Inferior parietal cortex (tissue), 1 donor: ENCODE measurements at regions not wholly inside any gene's neighbourhood (a gene's known extent, or its start where the extent isn't known, plus 50 kb on each side); places are given as distances from the start of the nearest gene placed in this dataset.
"Not testable (repeated sequence)": the region's sequence is repeated elsewhere in the genome, so short reads cannot be mapped to it uniquely, and the experiment has no call there.

ENCODE experiments used
- DNase-seq: peaks from one replicate; pipeline ENCODE4 v3.0.0-alpha.2; 2016; ENCODE audit errors: extremely low spot score

DNA sequence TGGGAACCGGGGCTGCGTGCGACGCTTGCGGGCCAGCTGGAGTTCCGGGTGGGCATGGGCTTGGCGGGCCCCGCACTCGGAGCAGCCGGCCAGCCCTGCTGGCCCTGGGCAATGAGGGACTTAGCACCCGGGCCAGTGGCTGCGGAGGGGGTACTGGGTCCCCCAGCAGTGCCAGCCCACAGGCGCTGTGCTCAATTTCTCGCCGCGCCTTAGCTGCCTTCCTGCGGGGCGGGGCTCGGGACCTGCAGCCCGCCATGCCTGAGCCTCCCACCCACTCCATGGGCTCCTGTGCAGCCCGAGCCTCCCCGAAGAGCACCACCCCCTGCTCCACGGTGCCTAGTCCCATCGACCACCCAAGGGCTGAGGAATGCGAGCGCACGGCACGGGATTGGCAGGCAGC, 63.8 kb downstream of the PLXNA1 start:
- DNase-seq = not testable (repeated sequence)

DNA sequence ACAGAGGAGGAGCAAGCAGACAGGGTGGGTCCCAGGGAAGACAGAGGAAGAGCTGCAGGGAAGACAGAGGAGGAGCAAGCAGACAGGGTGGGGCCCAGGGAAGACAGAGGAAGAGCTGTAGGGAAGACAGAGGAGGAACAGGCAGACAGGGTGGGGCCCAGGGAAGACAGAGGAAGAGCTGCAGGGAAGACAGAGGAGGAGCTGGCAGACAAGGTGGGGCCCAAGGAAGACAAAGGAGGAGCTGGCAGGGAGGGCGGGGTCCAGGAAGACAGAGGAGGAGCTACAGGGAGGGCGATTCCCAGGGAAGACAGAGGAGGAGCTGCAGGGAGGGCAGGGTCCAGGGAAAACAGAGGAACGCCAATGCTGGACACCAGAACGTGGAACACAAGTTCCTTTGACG, 66.5 kb downstream of the PLXNA1 start:
- no peak for DNase-seq

DNA sequence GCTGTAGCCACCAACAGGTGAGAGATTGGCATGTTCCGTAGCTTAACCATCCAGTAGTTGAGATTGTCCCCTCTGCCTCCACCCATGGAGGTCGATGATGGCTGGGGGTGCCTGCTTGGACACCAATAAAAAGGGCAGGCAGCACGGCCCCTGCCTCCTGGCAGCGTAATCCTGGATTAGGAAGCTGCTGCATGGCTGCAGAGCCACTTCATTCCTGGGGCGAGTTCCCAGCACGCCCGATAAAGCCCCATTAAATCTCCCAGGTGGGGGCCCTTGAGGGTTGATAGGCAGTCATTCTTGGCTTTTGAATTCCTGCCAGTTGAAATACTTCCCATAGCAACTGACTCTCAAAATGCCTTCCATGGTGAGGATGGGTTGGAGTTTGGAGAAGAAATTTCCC, 67.8 kb downstream of the PLXNA1 start:
- no peak for DNase-seq

DNA sequence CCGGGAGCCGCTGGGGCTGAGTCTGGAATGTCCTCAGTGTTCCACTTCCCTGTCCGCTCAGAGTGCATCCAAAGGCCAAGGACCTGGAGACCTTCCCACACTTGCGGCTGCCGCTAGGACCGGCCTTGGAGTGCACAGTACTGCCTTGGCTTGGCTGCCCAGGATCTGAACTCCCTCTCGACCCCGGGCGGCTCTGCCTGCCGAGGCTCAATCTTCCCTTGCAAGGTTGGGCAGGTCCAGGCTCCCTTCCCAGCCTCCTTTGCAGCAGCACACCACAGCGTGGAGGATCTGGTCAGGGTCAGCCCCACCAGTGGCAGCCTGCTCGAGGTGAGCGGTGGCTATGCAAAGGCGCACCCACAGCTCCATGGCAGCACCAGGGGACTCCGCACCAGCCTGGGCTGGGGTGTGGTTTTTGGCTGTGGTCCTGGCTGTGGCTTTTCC, 69.2 kb downstream of the PLXNA1 start:
- no peak for DNase-seq

DNA sequence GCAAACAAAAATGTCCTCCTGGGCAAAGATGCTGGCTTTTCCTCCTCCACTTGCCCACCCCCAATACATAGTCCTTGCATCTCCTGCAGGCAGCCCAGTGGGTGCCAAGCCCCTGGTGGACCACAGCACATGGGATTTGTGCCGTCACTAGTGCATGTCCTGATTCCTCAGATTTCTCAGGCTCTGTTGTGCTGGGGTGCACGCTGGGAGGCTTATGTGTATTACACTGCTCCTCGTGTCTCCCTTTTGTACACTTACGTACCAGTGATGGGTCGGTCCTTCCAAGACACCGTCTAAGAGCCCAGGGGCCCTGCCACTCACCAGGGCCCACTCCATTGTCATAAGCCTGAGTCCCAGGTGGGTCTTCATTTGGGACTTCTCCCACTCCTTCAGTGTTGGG, 70.1 kb downstream of the PLXNA1 start:
- no peak for DNase-seq

DNA sequence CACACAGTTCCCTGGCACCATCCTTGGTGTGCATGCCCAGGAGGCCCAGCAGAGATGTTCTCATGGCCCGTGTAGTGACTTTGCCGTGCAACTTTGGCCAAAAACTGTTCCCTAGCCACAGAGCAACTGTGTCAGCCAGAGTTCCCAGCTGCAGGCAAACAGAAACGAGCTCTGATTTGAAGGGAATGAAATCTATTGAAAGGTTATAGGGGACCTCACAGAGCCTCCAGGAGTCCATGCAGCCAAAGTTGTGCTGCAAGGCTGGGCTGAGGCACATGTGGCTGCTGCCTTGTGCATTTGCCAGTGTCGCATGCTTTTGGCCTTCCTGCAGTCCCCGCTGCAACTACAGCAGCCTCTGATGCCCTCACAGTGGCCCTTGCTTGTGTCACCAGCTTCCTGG, 70.5 kb downstream of the PLXNA1 start:
- no peak for DNase-seq

DNA sequence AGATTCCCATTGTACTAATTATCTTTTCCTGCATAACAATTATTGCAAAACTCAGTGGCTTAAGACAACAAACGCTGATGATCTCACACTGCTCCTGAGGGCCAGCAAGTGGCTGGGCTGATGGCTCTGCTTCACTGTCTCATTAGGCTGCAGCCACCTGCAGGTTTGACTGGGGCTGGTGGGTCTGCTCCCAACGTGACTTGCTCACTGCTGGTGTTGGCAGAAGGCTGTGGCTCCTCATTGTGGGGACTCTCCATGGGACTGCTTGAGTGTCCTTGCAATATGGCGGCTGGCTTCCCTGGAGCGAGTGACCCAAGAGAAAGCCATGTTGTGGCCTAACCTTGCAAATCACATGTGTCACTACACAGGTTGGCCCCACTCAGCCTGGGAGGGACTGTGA, 71.1 kb downstream of the PLXNA1 start:
- DNase-seq = no peak

DNA sequence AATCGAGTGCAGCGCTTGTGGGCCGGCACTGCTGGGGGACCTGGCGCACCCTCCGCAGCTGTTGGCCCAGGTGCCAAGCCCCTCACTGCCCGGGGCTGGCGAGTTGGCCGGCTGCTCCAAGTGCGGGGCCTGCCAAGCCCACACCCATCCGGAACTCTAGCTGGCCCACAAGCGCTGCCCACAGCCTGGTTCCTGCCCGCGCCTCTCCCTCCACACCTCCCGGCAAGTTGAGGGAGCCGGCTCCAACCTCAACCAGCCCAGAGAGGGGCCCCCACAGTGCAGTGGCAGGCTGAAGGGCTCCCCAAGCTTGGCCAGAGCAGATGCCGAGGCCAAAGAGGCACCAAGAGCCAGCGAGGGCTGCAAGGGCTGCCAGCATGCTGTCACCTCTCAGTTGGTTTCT, 73.4 kb downstream of the PLXNA1 start:
- no peak for DNase-seq

DNA sequence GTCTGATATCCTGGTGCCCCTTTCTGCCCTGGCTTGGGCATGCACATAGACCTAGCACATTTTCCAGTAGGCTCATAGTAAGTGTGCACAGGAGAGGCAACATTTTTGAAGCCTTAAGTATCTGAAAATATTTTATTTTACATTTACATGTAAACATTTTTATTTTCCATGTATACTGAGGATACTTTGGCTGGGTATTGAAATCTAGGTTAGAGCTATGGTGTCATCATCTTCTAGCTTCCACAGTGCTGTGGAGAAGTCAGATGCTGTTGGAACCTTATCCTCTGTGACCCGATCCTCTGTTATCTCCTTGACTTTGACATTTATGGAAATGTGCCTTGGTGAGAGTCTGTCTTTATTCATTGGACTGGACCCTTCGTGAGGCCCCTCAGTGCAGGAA, 74.1 kb downstream of the PLXNA1 start:
- no peak for DNase-seq

DNA sequence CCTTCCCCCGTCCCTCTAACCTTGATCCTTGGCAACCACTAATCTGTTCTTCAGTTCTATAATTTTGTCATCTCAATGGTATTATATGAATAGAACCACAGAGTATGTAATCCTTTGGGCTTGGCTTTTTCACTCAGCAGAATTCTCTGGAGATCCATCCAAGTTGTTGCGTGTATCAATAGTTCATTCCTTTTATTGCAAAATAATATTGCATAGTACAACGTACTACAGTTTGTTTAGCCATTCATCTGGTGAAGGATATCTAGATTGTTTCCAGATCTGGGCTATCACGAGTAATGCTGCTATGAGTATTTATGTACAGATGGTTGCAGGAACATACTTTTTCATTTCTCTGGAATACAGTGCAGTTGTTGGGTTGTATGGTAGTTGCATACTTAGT, 76.2 kb downstream of the PLXNA1 start:
- DNase-seq = no peak

DNA sequence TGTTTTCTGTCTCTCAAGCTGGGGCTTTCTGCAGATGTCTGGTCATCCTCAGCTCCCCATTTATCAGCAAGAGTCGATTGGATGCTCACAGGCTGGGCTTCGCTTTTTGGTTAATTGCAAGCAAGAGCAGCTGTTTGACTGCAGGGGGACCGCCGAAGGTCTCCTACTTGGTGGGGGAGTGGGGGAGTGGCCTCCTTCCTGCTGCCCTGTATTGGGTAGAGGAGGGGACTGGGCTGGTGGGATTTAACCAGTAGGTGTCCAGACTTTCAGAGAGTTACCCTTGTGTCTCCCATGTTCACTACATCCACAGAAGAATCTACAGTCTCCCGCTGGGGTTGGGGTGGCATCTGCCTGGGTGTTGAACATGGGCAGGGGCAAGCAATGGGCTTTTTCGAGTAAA, 78.7 kb downstream of the PLXNA1 start:
- no peak for DNase-seq

DNA sequence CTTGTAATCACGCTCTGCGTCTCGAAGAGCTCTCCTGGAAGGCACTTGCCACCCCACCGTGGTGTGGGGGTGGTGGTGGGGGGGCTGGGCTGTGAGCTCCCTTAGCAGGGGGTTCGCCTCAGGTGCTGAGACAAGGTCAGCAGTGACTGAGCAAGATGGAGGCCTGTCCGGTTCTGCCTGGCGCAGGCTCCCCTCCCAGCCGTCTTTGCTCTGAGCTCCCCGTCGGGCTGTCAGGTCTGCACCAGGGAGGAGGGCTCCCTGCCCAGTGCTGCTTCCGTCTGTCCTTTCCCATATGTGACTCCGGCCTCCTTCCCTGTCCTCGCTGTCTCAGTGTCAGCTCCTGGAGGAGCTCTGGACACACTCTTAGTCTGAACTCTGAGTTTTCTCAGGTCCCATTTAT, 80.0 kb downstream of the PLXNA1 start:
- DNase-seq = no peak

DNA sequence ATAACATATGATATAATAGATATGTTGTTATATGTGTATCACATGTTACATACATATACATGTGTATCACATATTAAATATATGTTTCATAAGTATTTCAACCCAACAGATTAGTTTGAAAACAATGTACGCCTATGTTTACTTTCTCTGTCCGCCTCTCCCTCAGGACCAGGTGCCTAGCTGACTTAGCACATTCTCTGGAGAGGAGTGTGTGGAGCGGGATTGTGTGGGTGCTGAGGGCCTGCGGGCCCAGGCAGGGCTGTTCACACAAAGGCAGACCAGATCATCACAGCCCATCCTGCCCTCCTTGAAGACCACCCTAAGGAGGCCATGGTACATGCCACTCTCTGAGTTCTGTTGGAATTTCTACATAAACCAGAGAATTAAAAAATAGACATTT, 81.0 kb downstream of the PLXNA1 start:
- no peak for DNase-seq

DNA sequence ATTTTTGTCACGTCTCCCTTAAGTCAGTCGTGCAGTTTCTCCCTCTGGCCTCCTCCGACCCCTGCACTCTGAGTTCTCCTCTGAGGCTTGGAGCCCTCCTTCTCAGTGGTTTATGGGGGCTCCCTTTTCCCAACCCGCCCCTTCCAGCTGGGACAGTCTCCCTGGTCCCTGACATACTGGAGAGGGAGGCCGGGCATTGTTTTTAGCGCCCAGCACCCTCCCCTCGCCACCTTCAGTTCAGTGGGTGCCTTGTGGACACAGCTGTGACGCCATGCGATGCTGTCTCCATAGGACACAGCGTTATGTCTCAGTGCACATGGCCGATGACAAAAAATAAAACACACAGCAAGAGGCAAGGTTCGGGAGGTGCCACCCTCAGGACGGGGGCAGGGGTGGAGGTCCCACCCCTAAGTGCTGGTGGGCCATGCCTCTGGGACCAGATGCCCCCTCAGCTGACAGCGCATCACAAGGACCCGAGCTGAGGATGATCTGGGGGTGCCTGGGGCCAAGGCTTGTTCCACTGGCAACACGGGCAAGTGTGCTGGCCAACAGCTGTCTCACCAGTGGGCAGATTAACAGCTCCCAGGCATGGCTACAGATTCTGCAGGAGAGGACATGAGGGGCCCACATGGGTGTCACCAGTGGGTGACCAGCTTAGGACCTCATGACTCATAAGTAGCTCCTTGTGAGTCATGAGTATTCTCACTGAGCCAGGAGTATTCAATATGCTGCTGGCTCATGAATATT, 81.6 kb downstream of the PLXNA1 start:
- no peak for DNase-seq

DNA sequence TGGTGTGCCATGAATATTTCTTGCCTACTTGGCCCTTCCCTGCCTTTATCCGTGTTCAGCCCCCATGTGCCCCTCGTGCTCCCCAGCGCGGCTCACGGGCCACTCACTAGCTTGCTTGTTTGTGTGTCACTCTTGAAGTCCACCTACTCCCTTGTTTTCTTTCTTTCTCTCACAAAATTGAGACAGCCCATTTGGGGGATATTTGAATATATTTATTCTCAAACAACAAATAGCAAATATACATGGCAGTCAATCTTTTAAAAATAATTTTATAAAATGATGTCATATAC, 82.2 kb downstream of the PLXNA1 start:
- DNase-seq = no peak

DNA sequence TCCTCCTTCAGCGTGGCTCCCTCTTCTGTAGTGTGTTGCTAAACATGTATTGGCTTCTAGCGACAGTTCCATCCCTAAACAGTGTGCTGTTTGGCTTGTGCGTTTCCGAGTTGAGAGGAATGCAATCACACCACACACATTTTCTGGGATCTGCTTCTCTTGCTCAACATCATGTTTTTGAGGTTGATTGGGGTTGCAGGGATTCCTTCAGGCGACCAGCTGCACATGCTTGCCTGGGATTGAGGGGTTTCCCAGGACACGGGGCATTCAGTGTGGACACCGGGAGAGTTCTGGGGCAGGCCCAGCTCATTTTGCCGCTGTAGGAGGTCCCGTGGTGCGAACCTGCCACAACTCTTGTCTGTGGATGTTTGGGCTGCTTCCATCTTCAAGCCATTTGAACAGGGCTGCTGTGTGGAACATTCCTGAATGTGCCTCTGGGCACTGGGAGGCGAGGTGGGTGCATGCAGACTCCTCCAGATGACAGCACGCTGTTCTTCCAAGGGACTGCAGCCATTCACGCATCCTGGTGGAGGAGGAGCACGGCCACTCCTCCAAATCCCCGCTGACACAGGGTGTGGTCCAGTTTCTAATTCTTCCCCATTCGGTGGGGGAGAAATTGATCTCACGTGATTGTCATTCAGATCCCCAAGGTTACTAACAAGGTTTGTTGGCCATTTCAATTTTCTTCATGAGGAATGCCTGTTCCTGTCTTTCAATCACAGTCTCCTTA, 82.8 kb downstream of the PLXNA1 start:
- no peak for DNase-seq

DNA sequence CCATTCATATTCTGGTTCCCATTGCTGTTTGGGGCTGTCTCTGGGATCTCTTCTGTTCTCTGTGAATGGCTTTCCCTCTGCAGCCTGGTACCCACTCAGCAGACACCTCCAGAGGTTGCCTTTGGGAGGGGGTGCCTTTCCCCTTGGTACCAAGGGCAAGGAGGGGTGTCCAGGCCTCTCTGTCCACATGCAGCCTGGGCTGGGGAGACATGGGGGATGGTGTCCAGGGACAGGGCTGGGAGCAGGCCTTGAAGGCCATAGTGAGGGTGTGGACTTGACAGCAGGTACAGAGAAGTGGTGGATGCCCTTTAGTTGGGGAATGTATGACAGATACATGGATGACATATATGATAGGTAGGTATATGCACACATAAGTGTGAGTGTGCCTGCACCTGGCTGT, 83.7 kb downstream of the PLXNA1 start:
- no peak for DNase-seq

DNA sequence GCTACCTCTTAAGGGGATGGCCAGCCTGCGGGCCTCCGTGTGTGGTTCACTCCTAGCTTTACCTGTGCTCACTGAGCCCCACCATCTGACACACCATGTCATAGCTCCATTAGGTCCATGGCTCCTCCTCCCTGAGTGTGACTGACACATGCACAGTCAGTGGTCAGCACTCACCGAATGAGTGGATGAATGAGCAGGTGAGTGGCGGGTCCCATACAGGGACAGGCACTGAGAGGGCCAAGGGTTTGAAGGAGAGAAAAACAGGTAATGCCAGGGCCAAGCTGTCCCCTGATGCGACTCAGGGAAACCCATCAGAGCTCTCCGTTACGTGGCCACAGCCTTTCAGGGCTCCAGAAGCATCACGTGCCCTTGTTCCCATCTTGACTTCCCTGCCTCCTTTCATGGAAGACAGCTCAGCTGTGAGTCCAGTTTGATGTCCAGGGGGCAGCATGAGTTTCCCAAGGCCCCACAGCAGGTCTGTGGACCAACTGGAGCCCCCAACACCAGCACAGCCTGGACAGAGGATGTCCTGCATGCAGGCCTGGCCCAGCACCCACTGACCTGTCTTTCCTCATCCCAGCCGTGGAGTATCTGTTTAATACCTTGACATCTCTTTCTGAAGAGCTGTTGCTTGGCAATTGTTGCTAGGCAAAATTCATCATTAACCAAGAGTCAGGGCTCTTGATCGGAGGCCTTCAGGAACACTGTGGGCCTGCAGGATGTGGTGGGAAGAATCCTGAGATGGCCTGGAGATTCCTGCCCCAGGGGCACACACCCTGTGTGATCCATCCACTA, 84.4 kb downstream of the PLXNA1 start:
- DNase-seq = no peak

DNA sequence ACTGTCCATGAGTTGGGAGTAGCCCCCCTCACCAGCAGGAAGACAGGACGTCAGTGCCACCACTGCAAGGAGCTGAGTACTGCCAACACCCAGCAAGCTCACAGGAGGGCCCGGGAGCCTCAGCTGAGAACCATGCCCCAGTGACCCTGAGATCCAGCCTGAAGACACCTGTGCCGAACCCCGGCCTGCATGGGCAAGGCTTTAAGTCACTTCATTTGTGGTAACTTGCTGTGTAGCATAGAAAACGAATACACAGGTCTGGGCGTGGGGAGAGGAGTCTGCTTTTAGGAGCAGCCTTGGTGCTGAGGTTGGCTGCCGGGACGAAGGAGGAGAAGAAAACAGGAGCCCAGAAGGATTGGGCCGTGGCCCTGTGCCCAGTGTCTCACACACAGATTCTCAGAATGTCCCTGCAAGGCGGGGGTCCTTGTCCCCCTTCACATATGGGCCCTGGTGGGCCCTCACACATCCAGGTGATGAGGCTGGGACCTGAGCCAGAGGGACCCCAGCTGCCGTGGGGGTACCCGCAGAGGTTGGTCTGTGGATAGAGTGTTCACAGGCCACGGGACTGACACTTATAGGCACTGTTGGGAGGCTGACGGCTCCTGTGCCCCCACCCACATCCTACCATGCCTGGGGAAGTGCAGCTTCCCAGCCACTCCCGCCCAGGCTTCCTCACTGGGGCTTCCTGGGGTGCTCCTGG, 85.3 kb downstream of the PLXNA1 start:
- DNase-seq = no peak

DNA sequence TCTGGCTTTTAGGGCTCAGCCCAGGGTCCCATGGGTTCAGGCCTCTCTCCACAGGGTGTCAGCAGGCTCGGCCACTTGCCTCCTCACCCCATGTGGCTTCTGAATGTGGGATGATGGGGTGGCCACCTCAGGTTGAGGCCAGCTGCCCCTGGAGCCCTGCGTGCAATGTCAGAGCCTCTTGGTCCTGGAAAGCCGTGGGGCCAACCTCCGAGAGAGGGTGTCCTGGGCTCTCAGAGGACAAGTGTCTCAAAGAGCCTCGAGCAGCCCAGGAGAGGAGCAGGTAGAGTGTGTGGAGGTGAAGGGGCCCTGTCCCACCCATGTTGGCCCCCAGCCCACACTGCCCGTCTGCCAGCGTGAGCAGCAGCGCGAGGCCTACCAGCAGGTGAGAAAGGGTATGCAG, 86.0 kb downstream of the PLXNA1 start:
- DNase-seq = no peak

DNA sequence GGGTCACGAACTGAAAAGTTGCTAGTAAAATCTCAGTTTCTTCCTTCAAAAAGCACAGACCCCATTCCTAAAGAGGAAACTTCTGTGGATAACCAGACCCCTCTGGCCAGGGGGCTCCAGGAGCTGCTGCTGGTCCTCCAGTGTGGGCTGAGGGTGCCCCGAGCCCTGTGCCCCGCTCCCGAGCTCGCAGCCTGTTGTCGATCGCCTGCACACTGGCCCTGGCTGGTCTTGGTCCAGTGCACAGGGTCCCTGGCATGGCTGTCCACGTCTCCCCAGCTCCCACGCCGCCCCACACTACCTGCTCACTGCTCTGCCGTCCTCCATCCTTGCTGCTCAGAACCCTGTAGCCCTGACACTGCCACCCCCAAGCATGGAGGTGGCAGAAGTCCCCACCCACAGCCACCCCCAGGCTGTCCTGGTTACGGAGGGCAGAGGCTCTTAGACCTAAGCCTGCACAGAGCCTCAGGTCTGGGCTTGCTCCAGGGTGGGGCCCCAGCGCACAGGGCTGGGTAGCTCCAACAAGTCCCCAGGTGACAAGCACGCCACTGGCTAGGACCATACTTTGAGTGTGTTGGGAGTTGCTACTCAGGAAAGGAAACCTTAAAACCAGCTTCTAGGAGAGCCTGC, 87.0 kb downstream of the PLXNA1 start:
- DNase-seq = no peak

DNA sequence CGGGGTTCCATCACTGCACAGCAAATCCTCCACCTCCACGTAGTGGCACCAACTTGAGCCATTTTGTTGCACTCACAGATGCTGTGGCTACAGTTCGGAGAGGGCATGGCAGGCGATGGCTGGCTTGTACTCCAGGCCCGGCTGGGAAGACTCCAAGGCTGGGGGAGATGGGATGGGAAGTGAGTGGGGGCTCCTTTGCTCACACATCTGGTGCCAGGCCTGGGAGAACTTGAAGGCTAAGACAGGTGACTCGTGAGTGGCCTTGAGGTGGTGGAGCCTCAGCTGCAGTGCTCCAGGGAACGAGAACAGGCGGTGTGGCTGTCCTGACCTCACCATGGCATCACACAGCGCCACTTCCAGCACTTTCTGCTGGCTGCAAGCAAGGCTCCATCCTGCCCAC, 87.9 kb downstream of the PLXNA1 start:
- no peak for DNase-seq
